GM12872 (cell line): ENCODE measurements at regions not wholly inside any gene's neighbourhood (a gene's known extent, or its start where the extent isn't known, plus 50 kb on each side); places are given as distances from the start of the nearest gene placed in this dataset.

Source experiments
- CTCF ChIP-seq: IDR thresholded peaks from 3 replicates; pipeline ENCODE4 v1.5.1; 2011; ENCODE audit warnings: low read depth, mild to moderate bottlenecking, low read length, moderate library complexity; ENCODE audit not compliant: insufficient read depth

- TF ChIP-seq CTCF = no peak
Observed at GRCh38 chr1:209309198-209309597, 274.3 kb upstream of the CAMK1G start.

GRCh38 chr1:209311770-209312169 is 271.7 kb upstream of the CAMK1G start:
- TF ChIP-seq CTCF = no peak

- no peak for TF ChIP-seq CTCF
Observed at GRCh38 chr1:209316929-209317328, 266.6 kb upstream of the CAMK1G start.

- no peak for TF ChIP-seq CTCF
Observed at GRCh38 chr1:209318181-209319056, 265.1 kb upstream of the CAMK1G start.

GRCh38 chr1:209319057-209319432 is 264.5 kb upstream of the CAMK1G start:
- no peak for TF ChIP-seq CTCF

- TF ChIP-seq CTCF = no peak
Observed at GRCh38 chr1:209319549-209319948, 264.0 kb upstream of the CAMK1G start.

GRCh38 chr1:209323743-209324142 is 259.8 kb upstream of the CAMK1G start:
- TF ChIP-seq CTCF = no peak
